IMR-90 (cell line): ENCODE measurements at regions not wholly inside any gene's neighbourhood (a gene's known extent, or its start where the extent isn't known, plus 50 kb on each side); places are given as distances from the start of the nearest gene placed in this dataset.

ENCODE experiments used
- ATAC-seq: fragments of 200-7000 bp; cut with Tn5 transposase; 2 replicates; pipeline ENCODE4 v1.9.1; 2020; ENCODE audit warnings: low read depth, mild to moderate bottlenecking, moderate library complexity
- BruUV-seq: library from RNA; stranded (reverse); fragments of 400-500 nt; replicated peaks from 2 replicates; lab custom pipeline; 2021; lab: Mats Ljungman, UMichigan
- CTCF ChIA-PET: fragments of 300-600 bp; formaldehyde crosslinking; extraction: SDS; loops from one replicate; lab custom pipeline; 2021; ENCODE audit warnings: antibody characterized with exemption; lab: Yijun Ruan, JAX
- POLR2A ChIA-PET: fragments of 300-600 bp; sonication (Branson Sonifier 250); formaldehyde crosslinking; loops from one replicate; lab custom pipeline; 2022; ENCODE audit warnings: antibody characterized with exemption; ENCODE audit not compliant: unreplicated experiment; lab: Charles Lee
- DNase-seq: peaks from one replicate; pipeline ENCODE4 v3.0.0; 2013
- H2AFZ ChIP-seq: replicated peaks from 2 replicates; pipeline ENCODE3; 2013; ENCODE audit warnings: low read length, mild to moderate bottlenecking; ENCODE audit not compliant: poor library complexity
- H2AK5ac ChIP-seq: 2 replicates; pipeline ENCODE4 v1.6.1; 2013; ENCODE audit warnings: low read depth, low read length, inconsistent platforms
- H2AK9ac ChIP-seq: replicated peaks from 2 replicates; pipeline ENCODE3; 2013; ENCODE audit warnings: mild to moderate bottlenecking, low read depth, low read length, moderate library complexity; ENCODE audit not compliant: poor library complexity
- H2BK120ac ChIP-seq: 2 replicates; pipeline ENCODE4 v1.6.1; 2013; ENCODE audit warnings: low read depth, low read length, inconsistent platforms
- H2BK15ac ChIP-seq: 3 replicates; pipeline ENCODE4 v1.6.1; 2013; ENCODE audit warnings: low read depth, low read length, inconsistent platforms
- H2BK20ac ChIP-seq: 2 replicates; pipeline ENCODE4 v1.6.1; 2013; ENCODE audit warnings: low read depth, mild to moderate bottlenecking, inconsistent platforms, low read length, moderate library complexity
- H2BK5ac ChIP-seq: 2 replicates; pipeline ENCODE4 v1.6.1; 2013; ENCODE audit warnings: mild to moderate bottlenecking, low read depth, low read length, inconsistent platforms; ENCODE audit not compliant: poor library complexity, severe bottlenecking
- H3K14ac ChIP-seq: replicated peaks from 2 replicates; pipeline ENCODE4 v1.6.1; 2013; ENCODE audit warnings: low read depth, low read length, inconsistent platforms
- H3K18ac ChIP-seq: 2 replicates; pipeline ENCODE4 v1.6.1; 2013; ENCODE audit warnings: low read depth, low read length, control low read depth
- H3K23ac ChIP-seq: 2 replicates; pipeline ENCODE4 v1.6.1; 2013; ENCODE audit warnings: low read depth, low read length, inconsistent platforms
- H3K27ac ChIP-seq: 2 replicates; pipeline ENCODE4 v1.5.1; 2013; ENCODE audit warnings: mild to moderate bottlenecking, control low read depth, low read length; ENCODE audit not compliant: insufficient read depth
- H3K27me3 ChIP-seq: 2 replicates; pipeline ENCODE4 v1.6.1; 2013; ENCODE audit warnings: low read length; ENCODE audit not compliant: control insufficient read depth, insufficient read depth
- H3K36me3 ChIP-seq: 2 replicates; pipeline ENCODE4 v1.6.1; 2013; ENCODE audit warnings: low read length, mixed read lengths; ENCODE audit not compliant: control insufficient read depth, insufficient read depth
- H3K4ac ChIP-seq: 2 replicates; pipeline ENCODE4 v1.6.1; 2013; ENCODE audit warnings: low read depth, low read length, inconsistent platforms
- H3K4me1 ChIP-seq: 2 replicates; pipeline ENCODE4 v1.6.1; 2013; ENCODE audit warnings: low read length, mixed read lengths; ENCODE audit not compliant: control insufficient read depth, insufficient read depth
- H3K4me2 ChIP-seq: 2 replicates; pipeline ENCODE4 v1.6.1; 2013; ENCODE audit warnings: low read depth, mild to moderate bottlenecking, control low read depth, low read length, moderate library complexity
- H3K4me3 ChIP-seq: 2 replicates; pipeline ENCODE4 v1.5.1; 2013; ENCODE audit warnings: low read depth, mild to moderate bottlenecking, control low read depth, low read length, moderate library complexity; ENCODE audit not compliant: insufficient read depth
- H3K56ac ChIP-seq: 2 replicates; pipeline ENCODE4 v1.6.1; 2013; ENCODE audit warnings: low read length, inconsistent platforms; ENCODE audit not compliant: insufficient read depth; ENCODE audit errors: extremely low read depth
- H3K79me1 ChIP-seq, 2 experiments: 2 replicates each; pipeline ENCODE4 v1.6.1; 2013; ENCODE audit warnings: low read length in 2 of 2, inconsistent platforms in 1 of 2, low read depth in 1 of 2
- H3K9ac ChIP-seq: 2 replicates; pipeline ENCODE4 v1.6.1; 2013; ENCODE audit warnings: low read depth, low read length, control low read depth
- H3K9me1 ChIP-seq: 2 replicates; pipeline ENCODE4 v1.6.1; 2013; ENCODE audit warnings: low read length, inconsistent platforms; ENCODE audit not compliant: insufficient read depth
- H3K9me3 ChIP-seq: 2 replicates; pipeline ENCODE4 v1.6.1; 2013; ENCODE audit warnings: low read length; ENCODE audit not compliant: control insufficient read depth, insufficient read depth
- H4K20me1 ChIP-seq: 2 replicates; pipeline ENCODE4 v1.6.1; 2013; ENCODE audit warnings: low read length, inconsistent platforms; ENCODE audit not compliant: insufficient read depth
- H4K5ac ChIP-seq: 2 replicates; pipeline ENCODE4 v1.6.1; 2013; ENCODE audit warnings: mild to moderate bottlenecking, low read depth, low read length, control low read depth
- H4K8ac ChIP-seq, 2 experiments: 2 replicates each; pipeline ENCODE4 v1.6.1; 2013; ENCODE audit warnings: low read depth in 2 of 2, low read length in 2 of 2, control low read depth in 1 of 2, inconsistent platforms in 1 of 2
- H4K91ac ChIP-seq: 2 replicates; pipeline ENCODE4 v1.6.1; 2013; ENCODE audit warnings: low read depth, low read length, inconsistent platforms; ENCODE audit not compliant: insufficient read depth
- BHLHE40 ChIP-seq: fragments of 150-350 bp; IDR thresholded peaks from 2 replicates; pipeline ENCODE4 v1.6.1; 2016; ENCODE audit warnings: mild to moderate bottlenecking, low read depth, low read length
- CEBPB ChIP-seq: IDR thresholded peaks from 2 replicates; pipeline ENCODE4 v1.6.1; 2012; ENCODE audit warnings: low read depth, low read length, improper control_type of control experiment
- CHD1 ChIP-seq: IDR thresholded peaks from 2 replicates; pipeline ENCODE4 v1.6.1; 2012; ENCODE audit warnings: low read depth, low read length, improper control_type of control experiment
- CTCF ChIP-seq: conservative IDR thresholded peaks from 2 replicates; pipeline ENCODE4 v1.5.1; 2012; ENCODE audit warnings: mild to moderate bottlenecking, low read depth, low read length, improper control_type of control experiment
- FOS ChIP-seq: fragments of 150-350 bp; IDR thresholded peaks from 2 replicates; pipeline ENCODE4 v1.6.1; 2016; ENCODE audit warnings: low read depth, low read length
- MAFK ChIP-seq: IDR thresholded peaks from 2 replicates; pipeline ENCODE4 v1.6.1; 2012; ENCODE audit warnings: low read depth, low read length, improper control_type of control experiment
- MAZ ChIP-seq: IDR thresholded peaks from 2 replicates; pipeline ENCODE4 v1.6.1; 2012; ENCODE audit warnings: low read depth, mild to moderate bottlenecking, low read length, improper control_type of control experiment, moderate library complexity, borderline replicate concordance
- MXI1 ChIP-seq: IDR thresholded peaks from 2 replicates; pipeline ENCODE4 v1.6.1; 2012; ENCODE audit warnings: low read depth, mild to moderate bottlenecking, low read length, moderate library complexity, borderline replicate concordance
- NFE2L2 ChIP-seq: fragments of 150-350 bp; IDR thresholded peaks from 2 replicates; pipeline ENCODE4 v1.6.1; 2016; ENCODE audit warnings: low read depth, mild to moderate bottlenecking, low read length
- POLR2A ChIP-seq: IDR thresholded peaks from 2 replicates; pipeline ENCODE4 v1.6.1; 2012; ENCODE audit warnings: mild to moderate bottlenecking, low read depth, low read length
- RAD21 ChIP-seq: IDR thresholded peaks from 2 replicates; pipeline ENCODE4 v1.6.1; 2012; ENCODE audit warnings: low read length, improper control_type of control experiment
- RFX5 ChIP-seq: IDR thresholded peaks from 2 replicates; pipeline ENCODE4 v1.8.0; 2012; ENCODE audit warnings: low read depth, mild to moderate bottlenecking, low read length, moderate library complexity
- SMC3 ChIP-seq: fragments of 150-350 bp; IDR thresholded peaks from 2 replicates; pipeline ENCODE4 v1.6.1; 2016; ENCODE audit warnings: low read depth, mild to moderate bottlenecking, antibody characterized with exemption, low read length, moderate library complexity
- USF2 ChIP-seq: fragments of 150-350 bp; IDR thresholded peaks from 2 replicates; pipeline ENCODE4 v1.6.1; 2017; ENCODE audit warnings: mild to moderate bottlenecking, antibody characterized with exemption, low read length, low read depth
- dilution Hi-C: fragments of 300-500 bp; cut with HindIII; formaldehyde crosslinking; loops from one replicate; pipeline ENCODE4 v1.14.3; 2018; ENCODE audit warnings: low sequenced_read_pairs; ENCODE audit not compliant: unreplicated experiment
- in situ Hi-C: fragments of 300-500 bp; cut with MboI; formaldehyde crosslinking; loops from 3 replicates; pipeline ENCODE4 v1.14.3; 2019; ENCODE audit warnings: low sequenced_read_pairs, inconsistent platforms, mixed read lengths
- intact Hi-C: fragments of 100-400 bp; cut with micrococcal nuclease; formaldehyde crosslinking; loops from 2 replicates; pipeline ENCODE4 v1.10.0; 2022

- no peak overlapping the region for H4K5ac ChIP-seq
- no peak overlapping the region for H2BK15ac ChIP-seq
- in situ Hi-C loops (no loop called here), dilution Hi-C loops (no loop called here), intact Hi-C loops (no loop called here)
- no peaks in the 10 kb centered on the region for H3K36me3 ChIP-seq
- H3K79me1 ChIP-seq = no peaks in the 10 kb centered on the region
- DNase-seq (no peak), ATAC-seq (no peak)
- ChIA-PET CTCF (no interaction called here), POLR2A (no interaction called here)
- no peaks in the 10 kb centered on the region for H4K20me1 ChIP-seq
- H3K27me3 ChIP-seq = no peaks in the 10 kb centered on the region
- no peaks in the 10 kb centered on the region for H3K9me3 ChIP-seq
- H2BK20ac ChIP-seq = no peak overlapping the region
- H4K8ac ChIP-seq = no peak overlapping the region
- no peak overlapping the region for H3K27ac ChIP-seq
- no peak overlapping the region for H3K14ac ChIP-seq
- H2AFZ ChIP-seq = no peak overlapping the region
- BruUV-seq = no TSS peak
- H3K4ac ChIP-seq = no peak overlapping the region
- no peak overlapping the region for H3K18ac ChIP-seq
- no peaks in the 10 kb centered on the region for H3K9me1 ChIP-seq
- no peak overlapping the region for H2BK5ac ChIP-seq
- H3K56ac ChIP-seq = no peak overlapping the region
- no peak overlapping the region for H2AK9ac ChIP-seq
- no peak overlapping the region for H3K23ac ChIP-seq
- no peak overlapping the region for H3K4me2 ChIP-seq
- H3K4me3 ChIP-seq = no peak overlapping the region
- H2AK5ac ChIP-seq = no peak overlapping the region
- H4K91ac ChIP-seq = no peak overlapping the region
- TF ChIP-seq FOS (no peak), RAD21 (no peak), MAFK (no peak), BHLHE40 (no peak), CEBPB (no peak), SMC3 (no peak), RFX5 (no peak), USF2 (no peak), MAZ (no peak), CTCF (no peak), CHD1 (no peak), MXI1 (no peak), POLR2A (no peak), NFE2L2 (no peak)
- no peaks in the 10 kb centered on the region for H3K4me1 ChIP-seq
- H3K9ac ChIP-seq = no peak overlapping the region
- no peak overlapping the region for H2BK120ac ChIP-seq
Measured at GRCh38 chr13:78491978-78492377, 111.4 kb downstream of the POU4F1 start.
